ENCODE measurements at regions not wholly inside any gene's neighbourhood (a gene's known extent, or its start where the extent isn't known, plus 50 kb on each side); places are given as distances from the start of the nearest gene placed in this dataset.
"Not testable (repeated sequence)": the region's sequence is repeated elsewhere in the genome, so short reads cannot be mapped to it uniquely, and the experiment has no call there.

DNA sequence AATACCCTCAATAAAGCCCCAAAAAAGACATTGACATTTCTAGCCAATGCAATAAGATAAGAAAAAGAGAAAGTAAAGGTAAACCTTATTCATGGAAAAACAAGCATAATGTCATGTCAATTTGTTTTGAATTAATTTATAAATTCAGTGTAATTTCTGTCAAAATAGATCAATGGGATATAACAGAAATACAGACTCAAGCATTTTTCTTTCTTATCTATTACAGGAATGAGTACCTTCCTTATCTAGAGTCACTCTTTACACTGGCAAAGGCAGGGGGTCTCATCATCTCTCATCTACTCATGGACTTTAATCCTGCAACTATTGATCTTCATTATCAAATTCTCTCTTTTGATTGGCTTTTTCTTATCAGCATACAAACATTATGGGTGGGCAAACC is 127.1 kb upstream of the SHH start:
- no peak for DNase-seq (ENCODE audit: extremely low spot score)
- ChIA-PET POLR2A (no interaction called here), CTCF (no interaction called here)
- TF ChIP-seq, protein P1, sequence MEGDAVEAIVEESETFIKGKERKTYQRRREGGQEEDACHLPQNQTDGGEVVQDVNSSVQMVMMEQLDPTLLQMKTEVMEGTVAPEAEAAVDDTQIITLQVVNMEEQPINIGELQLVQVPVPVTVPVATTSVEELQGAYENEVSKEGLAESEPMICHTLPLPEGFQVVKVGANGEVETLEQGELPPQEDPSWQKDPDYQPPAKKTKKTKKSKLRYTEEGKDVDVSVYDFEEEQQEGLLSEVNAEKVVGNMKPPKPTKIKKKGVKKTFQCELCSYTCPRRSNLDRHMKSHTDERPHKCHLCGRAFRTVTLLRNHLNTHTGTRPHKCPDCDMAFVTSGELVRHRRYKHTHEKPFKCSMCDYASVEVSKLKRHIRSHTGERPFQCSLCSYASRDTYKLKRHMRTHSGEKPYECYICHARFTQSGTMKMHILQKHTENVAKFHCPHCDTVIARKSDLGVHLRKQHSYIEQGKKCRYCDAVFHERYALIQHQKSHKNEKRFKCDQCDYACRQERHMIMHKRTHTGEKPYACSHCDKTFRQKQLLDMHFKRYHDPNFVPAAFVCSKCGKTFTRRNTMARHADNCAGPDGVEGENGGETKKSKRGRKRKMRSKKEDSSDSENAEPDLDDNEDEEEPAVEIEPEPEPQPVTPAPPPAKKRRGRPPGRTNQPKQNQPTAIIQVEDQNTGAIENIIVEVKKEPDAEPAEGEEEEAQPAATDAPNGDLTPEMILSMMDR (IDR thresholded peaks at IDR 0.05; ENCODE audit: control extremely low read depth, extremely low read depth, low read depth, missing control alignments), result no peak

DNA sequence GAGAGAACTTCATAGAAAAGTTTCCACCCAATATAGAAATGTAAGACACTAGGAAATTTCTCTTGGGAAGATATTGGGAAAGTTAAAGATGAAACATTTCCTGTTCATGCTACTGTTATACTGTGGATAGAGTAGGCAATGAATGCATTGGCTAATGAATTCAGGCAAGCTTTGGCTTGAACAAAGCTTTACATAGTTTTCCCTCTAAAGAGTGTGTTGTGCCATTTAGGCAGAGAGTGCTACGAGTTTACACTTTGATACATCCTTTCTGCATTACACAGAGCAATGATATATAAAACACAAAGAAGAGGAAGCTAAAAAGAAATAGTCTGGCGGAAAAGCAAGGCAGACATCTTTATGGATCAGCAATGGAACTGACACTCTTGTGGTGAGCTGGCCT is 125.9 kb upstream of the SHH start:
- TF ChIP-seq, protein P1 (IDR thresholded peaks at IDR 0.05; ENCODE audit: control extremely low read depth, extremely low read depth, low read depth, missing control alignments), result no peak
- ChIA-PET CTCF (interaction anchor here (0.8 to 1.3 kb wide), 2 partner anchors 9 to 11 kb away, joined by 3 read pairs; no protein-coding TSS in a partner anchor), POLR2A (no interaction called here)
- no peak for DNase-seq (ENCODE audit: extremely low spot score)

DNA sequence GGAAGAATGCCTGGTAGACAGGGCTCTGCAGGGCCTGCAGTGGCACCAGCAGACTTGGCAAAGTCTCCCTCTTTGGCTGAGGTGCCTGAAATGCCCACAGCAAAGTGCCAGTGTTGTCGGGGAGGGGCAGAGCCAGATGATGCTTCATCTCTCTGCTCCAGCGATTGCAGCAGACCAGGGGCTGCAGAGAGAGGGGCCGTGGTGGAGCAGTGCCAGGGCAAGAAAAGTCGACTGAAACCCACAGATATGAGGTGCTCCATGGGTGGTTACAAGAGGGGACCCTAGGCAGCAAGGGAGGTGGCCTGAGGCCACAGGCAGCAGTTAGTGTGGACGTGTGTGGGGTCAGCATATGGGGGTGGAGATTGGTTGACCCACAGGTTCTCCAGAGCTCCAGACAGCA is 123.5 kb upstream of the SHH start:
- ChIA-PET CTCF (no interaction called here), POLR2A (no interaction called here)
- no peak for DNase-seq (ENCODE audit: extremely low spot score)
- TF ChIP-seq, protein P1 (IDR thresholded peaks at IDR 0.05; ENCODE audit: control extremely low read depth, extremely low read depth, low read depth, missing control alignments), result no peak

DNA sequence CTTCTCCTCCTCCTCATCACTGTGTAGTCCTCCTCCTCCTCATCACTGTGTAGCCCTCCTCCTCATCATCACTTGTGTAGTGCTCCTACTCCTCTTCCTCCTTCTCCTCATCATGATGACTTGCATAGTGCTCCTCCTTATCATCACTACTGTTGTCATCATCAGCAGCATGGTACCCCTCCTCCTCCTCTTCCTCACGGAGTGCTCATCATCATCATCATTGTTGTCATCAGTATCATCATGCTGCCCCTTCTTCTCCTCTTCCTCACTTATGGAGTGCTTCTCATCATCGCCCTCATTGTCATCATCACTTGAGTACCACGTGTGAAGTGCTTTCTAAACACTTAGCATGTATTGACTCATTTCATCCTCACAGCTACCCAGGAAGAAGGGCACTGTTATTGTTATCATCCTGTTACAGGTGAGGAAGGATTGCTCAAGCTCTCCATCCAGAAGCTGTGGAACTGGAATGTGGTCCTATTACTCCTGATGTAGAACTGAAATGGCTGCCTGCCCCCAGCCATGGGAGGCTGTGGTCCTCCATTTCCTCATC is 122.8 kb upstream of the SHH start:
- DNase-seq (ENCODE audit: extremely low spot score), result no peak
- CTCF ChIA-PET, result no interaction called here
- POLR2A ChIA-PET, result no interaction called here

DNA sequence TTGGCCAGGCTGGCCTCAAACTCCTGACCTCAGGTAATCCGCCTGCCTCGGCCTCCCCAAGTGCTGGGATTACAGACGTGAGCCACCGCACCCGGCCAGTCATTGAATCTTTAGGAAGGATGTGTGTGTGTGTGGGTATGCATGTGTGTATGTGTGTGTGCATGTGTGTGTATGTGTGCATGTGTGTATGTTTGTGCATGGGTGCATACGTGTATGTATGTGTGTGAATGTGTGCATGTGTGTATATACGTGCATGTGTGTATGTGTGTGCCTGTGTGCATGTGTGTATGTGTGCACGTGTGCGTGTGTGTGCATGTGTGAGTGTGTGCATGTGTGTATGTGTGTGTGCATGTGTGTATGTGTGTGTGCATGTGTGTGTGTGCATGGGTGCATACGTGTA is 120.1 kb upstream of the SHH start:
- CTCF ChIA-PET; DNase-seq (ENCODE audit: extremely low spot score); POLR2A ChIA-PET: not testable (repeated sequence)

More for the DNA sequence above, 122.8 kb upstream of the SHH start:
- TF ChIP-seq, protein P1 (IDR thresholded peaks at IDR 0.05; ENCODE audit: control extremely low read depth, extremely low read depth, low read depth, missing control alignments), result no peak

DNA sequence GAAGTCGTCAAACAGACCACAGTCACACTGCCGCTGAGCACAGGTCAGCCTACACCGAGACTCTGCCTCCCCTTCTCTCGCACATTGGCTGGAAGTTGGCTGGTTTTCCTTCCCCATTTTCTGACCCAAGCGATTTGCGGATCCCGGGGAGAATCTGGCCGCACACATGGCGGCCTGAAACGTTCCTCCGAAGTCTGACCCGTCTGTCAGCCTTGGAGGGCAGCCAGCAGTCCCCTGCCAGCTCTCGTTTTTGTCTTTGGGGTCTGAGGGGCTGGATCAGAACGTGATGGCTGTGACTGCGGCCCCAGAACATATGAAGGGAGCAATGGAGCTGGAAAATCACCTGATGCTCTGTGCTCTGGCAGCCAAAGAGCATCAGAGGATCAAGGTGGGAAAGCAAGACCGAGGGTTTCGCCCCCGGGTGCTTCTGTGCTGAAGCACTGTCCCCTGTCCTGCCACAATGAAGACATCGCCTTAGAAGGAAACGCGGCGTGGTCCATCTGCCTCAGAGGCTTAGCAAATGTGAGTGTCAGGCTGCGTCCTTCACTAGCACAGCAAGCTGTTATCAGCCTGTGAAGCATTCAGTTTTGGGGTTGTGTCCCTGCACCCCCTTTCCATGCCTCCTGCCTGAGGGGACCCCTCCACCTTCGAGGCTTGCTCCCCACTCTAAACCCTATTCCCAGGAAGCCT is 119.3 kb upstream of the SHH start:
- ChIA-PET CTCF (interaction anchor here (0.8 to 0.9 kb wide), 2 partner anchors 11 to 18 kb away, joined by 3 read pairs; no protein-coding TSS in a partner anchor), POLR2A (no interaction called here)
- DNase-seq (ENCODE audit: extremely low spot score), result no peak
- TF ChIP-seq, protein P1 (IDR thresholded peaks at IDR 0.05; ENCODE audit: control extremely low read depth, extremely low read depth, low read depth, missing control alignments), result no peak

DNA sequence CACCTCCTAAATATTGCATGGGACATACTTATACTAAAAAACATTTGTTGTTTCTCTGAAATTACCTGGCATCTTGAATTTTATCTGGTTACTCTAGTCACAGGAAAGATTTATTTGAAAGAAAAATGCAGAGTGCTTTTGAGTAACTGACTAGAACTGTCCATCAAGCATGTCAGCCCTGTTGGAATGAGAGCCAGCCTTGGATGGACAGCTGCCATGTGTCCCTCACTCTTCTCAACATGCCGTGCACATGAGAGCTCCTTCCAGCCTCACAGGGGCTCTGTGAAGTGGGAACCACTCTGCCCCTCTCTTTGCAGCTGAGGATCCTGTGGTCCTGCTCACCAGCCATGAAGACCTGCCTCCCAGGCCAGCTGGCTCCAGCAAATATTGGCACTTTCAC is 118.3 kb upstream of the SHH start:
- CTCF ChIA-PET, result interaction anchor here (0.8 to 0.9 kb wide), 2 partner anchors 10 to 19 kb away, joined by 3 read pairs; no protein-coding TSS in a partner anchor
- POLR2A ChIA-PET, result no interaction called here
- TF ChIP-seq, protein P1 (IDR thresholded peaks at IDR 0.05; ENCODE audit: control extremely low read depth, extremely low read depth, low read depth, missing control alignments), result no peak
- no peak for DNase-seq (ENCODE audit: extremely low spot score)
